HEK293 (cell line): ENCODE measurements at regions not wholly inside any gene's neighbourhood (a gene's known extent, or its start where the extent isn't known, plus 50 kb on each side); places are given as distances from the start of the nearest gene placed in this dataset.

Experiments used
- CTCF ChIP-seq: fragments of 450-650 bp; formaldehyde crosslinking; IDR thresholded peaks from 2 replicates; pipeline ENCODE4 v1.5.1; 2016; ENCODE audit warnings: missing biosample characterization, missing genetic modification characterization
- INSM2 ChIP-seq: fragments of 450-650 bp; formaldehyde crosslinking; IDR thresholded peaks from 2 replicates; pipeline ENCODE4 v1.5.1; 2016; ENCODE audit warnings: missing biosample characterization, missing genetic modification characterization
- REST ChIP-seq: fragments of 450-650 bp; formaldehyde crosslinking; IDR thresholded peaks from 2 replicates; pipeline ENCODE4 v1.5.1; 2016; ENCODE audit warnings: missing biosample characterization, missing genetic modification characterization
- ZNF274 ChIP-seq, 2 experiments: fragments of 200-500 bp in 1 of 2; fragments of 450-650 bp in 1 of 2; sonication (Bioruptor generic) in 1 of 2; formaldehyde crosslinking in 1 of 2; IDR thresholded peaks; 2 replicates each; pipeline versions ENCODE4 v1.5.1 to v1.6.1; 2014 to 2016; ENCODE audit warnings: borderline replicate concordance in 1 of 2, inconsistent platforms in 1 of 2, low read length in 1 of 2, missing biosample characterization in 1 of 2, missing genetic modification characterization in 1 of 2
- ZNF558 ChIP-seq: fragments of 450-650 bp; formaldehyde crosslinking; IDR thresholded peaks from 2 replicates; pipeline ENCODE4 v1.5.1; 2016; ENCODE audit warnings: missing biosample characterization, missing genetic modification characterization

GRCh38 chr11:69938206-69938605 lies 119.0 kb upstream of the FGF3 start:
- no peak for TF ChIP-seq ZNF558 (tag by site-specific recombination)
- no peak for TF ChIP-seq REST
- no peak for TF ChIP-seq ZNF274 (IDR thresholded peaks at IDR 0.05; ENCODE audit: low read length)
- no peak for TF ChIP-seq ZNF274 (tag by site-specific recombination; IDR thresholded peaks at IDR 0.05; ENCODE audit: borderline replicate concordance)
- TF ChIP-seq CTCF = no peak
- TF ChIP-seq INSM2 = no peak
